Astrocyte of the cerebellum (primary cell): ENCODE measurements at regions not wholly inside any gene's neighbourhood (a gene's known extent, or its start where the extent isn't known, plus 50 kb on each side); places are given as distances from the start of the nearest gene placed in this dataset.

Experiments
- DNase-seq: peaks from one replicate; pipeline ENCODE4 v3.0.0-alpha.2; 2011; ENCODE audit warnings: low read depth
- H3K4me3 ChIP-seq: 2 replicates; pipeline ENCODE4 v1.5.1; 2011; ENCODE audit warnings: mild to moderate bottlenecking, low read depth, low read length, moderate library complexity
- in situ Hi-C: cut with HindIII; loops from 2 replicates; pipeline ENCODE4 v1.10.0; 2017; ENCODE audit warnings: low sequenced_read_pairs
- TF ChIP-seq, protein P1 (sequence below): IDR thresholded peaks from 2 replicates; pipeline ENCODE4 v1.5.1; 2012; ENCODE audit warnings: low read length, low read depth, moderate library complexity, mild to moderate bottlenecking; ENCODE audit errors: missing control alignments

DNA sequence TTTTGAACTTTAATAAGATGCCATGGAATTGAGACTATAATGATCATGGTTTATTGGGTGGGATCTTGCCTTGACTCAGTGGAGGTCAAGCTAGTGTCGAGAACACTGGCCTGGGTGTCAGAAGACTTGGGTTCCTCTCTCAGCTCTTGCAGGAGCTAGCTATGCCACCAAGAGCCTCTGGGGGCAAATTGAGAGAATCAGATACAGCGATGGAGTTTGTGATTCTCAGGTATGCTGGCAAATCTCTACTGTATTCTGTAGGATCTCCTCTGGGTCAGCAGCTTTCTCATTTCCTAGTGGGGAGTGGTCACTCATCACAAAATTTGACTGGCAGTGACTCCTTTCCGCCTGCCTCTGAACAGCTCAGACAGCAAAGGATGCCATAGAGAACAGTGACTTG, 477.0 kb downstream of the RNF144A start:
- no peak overlapping the region for H3K4me3 ChIP-seq

DNA sequence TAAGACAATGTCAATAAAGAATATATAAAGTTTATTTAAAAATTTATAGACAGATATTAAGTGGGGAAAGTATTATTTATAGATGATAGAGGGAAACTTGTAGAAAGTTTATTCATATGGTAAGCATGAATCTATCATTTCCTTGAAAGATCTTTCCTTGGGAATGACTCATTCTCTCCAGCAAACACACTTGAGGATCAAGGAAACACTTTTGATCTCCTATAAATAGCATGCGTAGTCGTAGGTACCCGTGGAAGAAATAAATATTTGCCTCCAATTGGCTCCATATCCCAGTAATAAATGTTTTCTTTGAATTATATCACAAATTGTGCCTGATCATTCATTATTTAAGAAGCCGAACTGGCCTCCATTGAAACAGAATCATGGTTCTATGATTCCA, 483.4 kb downstream of the RNF144A start:
- H3K4me3 ChIP-seq, result no peak overlapping the region
- TF ChIP-seq, protein P1, sequence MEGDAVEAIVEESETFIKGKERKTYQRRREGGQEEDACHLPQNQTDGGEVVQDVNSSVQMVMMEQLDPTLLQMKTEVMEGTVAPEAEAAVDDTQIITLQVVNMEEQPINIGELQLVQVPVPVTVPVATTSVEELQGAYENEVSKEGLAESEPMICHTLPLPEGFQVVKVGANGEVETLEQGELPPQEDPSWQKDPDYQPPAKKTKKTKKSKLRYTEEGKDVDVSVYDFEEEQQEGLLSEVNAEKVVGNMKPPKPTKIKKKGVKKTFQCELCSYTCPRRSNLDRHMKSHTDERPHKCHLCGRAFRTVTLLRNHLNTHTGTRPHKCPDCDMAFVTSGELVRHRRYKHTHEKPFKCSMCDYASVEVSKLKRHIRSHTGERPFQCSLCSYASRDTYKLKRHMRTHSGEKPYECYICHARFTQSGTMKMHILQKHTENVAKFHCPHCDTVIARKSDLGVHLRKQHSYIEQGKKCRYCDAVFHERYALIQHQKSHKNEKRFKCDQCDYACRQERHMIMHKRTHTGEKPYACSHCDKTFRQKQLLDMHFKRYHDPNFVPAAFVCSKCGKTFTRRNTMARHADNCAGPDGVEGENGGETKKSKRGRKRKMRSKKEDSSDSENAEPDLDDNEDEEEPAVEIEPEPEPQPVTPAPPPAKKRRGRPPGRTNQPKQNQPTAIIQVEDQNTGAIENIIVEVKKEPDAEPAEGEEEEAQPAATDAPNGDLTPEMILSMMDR, result no peak
- in situ Hi-C loops, result loop anchor here (25.0 kb wide), 1 partner anchor 288 kb away; no protein-coding TSS in a partner anchor
- DNase-seq, result no peak

More for the DNA sequence above, 477.0 kb downstream of the RNF144A start:
- in situ Hi-C loops, result no loop called here
- TF ChIP-seq, protein P1, result no peak
- DNase-seq, result no peak

DNA sequence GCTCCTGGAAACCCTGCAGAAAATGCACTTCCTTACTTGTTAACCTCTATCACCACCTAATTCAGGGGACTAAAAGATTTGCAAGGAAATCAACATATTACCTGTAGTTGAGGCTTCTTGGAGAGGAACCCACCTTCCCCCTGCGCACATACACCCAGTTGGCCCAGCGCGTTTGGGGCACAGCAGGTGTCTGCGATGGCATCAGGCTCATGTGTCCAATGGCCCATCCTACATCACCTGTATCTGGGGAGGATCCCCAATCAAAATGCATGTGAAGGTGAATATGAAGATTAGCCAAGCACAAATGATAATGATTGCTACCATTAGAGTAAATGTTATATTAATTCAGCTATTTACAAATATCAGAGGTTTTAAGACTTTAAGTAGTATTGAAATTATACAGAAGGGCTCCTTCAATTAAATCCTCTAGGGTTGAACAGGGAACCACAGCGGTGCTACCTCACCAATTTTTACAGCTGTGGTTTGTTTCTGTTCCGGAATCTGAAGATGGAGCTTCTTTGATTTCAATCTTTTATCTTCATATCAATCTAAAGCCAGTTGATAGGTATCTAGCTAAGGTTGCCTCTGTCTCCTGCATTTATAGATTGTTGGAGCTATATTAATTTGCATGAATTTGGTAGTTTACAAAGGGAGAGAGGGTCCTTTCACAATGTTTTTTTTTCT, 486.0 kb downstream of the RNF144A start:
- in situ Hi-C loops, result loop anchor here (25.0 kb wide), 1 partner anchor 291 kb away; no protein-coding TSS in a partner anchor
- TF ChIP-seq, protein P1, result no peak
- no peak for DNase-seq
- H3K4me3 ChIP-seq, result no peak overlapping the region

DNA sequence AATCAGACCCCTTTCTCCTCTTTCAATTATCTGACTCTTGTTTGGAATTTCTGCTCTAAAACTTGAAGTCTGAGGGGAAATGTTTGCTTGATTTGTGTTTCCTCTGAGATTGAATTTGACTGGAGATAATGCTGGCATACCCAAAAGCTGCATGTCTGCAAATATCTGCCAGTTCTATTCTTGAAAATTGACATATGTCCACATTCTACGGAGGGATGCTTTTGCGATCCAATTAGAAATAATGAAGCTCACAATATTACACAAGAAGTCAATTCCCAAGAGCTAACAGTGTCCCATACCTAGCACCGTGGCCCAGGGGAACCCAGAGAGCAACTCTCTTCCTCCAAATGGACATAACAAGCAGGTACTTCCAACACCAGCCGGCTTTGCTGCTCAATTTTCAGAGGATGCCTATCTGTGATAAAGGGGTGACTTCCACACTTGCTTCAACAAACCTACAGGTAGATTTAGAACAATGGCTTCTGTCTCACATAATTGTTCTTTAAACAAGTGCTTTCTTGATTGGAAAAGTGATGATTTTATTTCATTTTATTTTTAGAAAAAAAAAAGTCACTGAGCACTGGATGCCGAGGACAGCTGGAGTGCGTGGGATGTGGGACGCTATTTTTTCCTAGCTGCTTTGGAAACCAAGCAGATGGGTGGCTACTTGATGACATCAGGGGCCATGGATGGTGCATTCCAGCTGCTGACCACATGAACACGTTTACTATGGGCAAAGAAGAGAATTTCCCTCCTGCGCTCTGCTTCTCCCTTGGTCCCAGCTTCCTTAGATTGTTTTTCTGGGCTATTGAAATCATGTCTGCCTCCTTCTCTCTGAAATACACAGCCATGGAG, 488.9 kb downstream of the RNF144A start:
- TF ChIP-seq, protein P1, result no peak
- in situ Hi-C loops, result loop anchor here (25.0 kb wide), 1 partner anchor 294 kb away; no protein-coding TSS in a partner anchor
- H3K4me3 ChIP-seq, result no peak overlapping the region
- no peak for DNase-seq

DNA sequence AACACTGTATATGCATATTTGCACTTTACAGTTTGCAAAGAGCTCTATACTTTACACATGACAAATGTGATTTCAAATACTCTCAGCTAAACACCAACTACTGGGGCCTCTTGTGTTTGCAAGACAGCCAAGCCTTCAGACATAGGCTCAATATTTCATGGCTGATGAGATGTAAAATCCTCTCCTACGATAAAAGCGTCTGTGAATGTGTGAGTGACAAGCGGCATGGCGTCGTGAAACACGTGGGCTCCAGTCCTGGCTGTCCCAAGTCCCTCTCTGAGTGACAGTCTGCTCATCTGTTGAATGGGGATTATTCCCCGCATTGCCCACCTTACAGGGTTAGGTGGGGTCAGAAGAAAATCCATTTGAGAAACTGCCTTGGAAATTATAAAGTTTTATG, 489.8 kb downstream of the RNF144A start:
- DNase-seq, result no peak
- in situ Hi-C loops, result loop anchor here (25.0 kb wide), 1 partner anchor 295 kb away; no protein-coding TSS in a partner anchor
- H3K4me3 ChIP-seq, result no peak overlapping the region
- TF ChIP-seq, protein P1, result no peak

DNA sequence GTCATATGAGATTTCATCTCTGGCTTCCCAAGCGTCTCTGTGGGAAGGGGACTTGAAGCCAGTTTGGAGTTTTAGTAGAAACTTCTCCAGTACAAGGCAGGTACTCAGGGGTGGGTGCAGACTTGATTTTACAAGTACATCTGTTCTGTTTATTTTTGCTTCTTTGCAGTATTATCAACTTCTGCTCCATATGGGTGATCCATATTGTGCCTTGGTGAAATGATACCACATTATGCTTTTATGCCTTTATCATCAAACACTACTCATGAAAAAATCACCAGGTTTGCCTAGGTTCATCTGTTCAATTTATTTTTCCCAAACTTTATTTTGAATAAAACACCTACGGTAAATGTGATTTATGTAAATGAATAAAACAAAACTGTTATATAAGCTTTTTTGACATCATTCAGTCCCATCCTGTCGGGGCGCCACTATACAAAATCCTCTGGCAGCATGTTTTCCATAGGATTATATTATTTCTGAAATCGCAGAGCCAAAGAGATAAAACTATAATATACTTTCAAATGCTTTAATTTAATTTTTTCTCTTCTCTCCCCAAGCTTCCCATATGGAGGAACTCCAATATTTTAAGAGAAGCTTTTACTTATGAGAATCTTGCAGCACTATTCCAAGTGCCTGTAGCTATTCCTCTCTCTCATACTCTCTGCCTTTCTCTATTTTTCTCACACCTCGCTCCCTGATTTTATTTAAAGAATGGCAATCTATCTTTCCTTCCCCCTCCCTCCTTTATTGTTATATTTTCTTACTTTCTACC, 490.9 kb downstream of the RNF144A start:
- H3K4me3 ChIP-seq, result no peak overlapping the region
- TF ChIP-seq, protein P1, result no peak
- in situ Hi-C loops, result loop anchor here (25.0 kb wide), 1 partner anchor 296 kb away; no protein-coding TSS in a partner anchor
- no peak for DNase-seq
